ENCODE measurements at regions not wholly inside any gene's neighbourhood (a gene's known extent, or its start where the extent isn't known, plus 50 kb on each side); places are given as distances from the start of the nearest gene placed in this dataset.

GRCh38 chr20:22921595-22922421, 113.3 kb upstream of the SSTR4 start:
- TF ChIP-seq POLR2AphosphoS5 (IDR thresholded peaks at IDR 0.05; ENCODE audit: low read depth, low read length) (no peak), TAF1 (IDR thresholded peaks at IDR 0.05; ENCODE audit: low read depth, low read length) (no peak), POLR2A (IDR thresholded peaks at IDR 0.05; ENCODE audit: low read depth, low read length) (no peak)
